ENCODE measurements at regions not wholly inside any gene's neighbourhood (a gene's known extent, or its start where the extent isn't known, plus 50 kb on each side); places are given as distances from the start of the nearest gene placed in this dataset.

DNA sequence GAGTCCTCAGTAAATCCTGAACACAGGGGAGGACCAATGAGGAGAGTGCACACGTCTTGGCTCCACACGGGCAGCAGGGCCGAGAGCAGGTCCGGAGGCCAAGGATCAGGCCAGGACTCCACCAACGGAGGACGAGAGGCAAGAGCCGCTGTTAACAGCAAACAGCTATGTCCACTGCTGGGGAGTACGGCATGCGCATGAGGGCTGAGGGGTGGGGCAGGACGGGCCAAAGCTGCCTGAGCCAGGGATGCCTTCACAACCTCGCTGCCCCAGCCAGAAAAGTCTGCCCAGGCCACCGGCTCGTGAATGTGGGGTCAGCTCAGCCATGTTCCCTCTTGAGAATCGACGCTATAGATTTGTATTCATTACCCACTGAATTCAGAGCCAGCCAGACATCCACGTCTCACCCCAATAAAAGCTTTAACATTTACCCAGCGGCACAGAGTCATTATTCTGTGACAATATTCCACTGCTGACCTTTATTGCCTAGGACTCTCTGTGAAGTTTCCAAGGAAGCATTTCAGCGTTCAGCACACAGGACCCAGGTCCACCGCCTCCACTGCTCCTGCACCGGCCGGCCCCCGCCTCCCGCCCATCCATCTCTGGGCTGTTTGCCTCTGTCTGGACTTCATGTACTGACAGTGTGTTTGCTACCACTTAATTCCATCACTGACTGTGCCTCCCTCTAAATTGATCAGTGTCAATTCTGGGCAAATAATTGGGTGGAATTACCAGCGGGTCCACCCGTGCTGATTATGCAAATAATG lies 384.9 kb downstream of the SHANK2 start:
- TF ChIP-seq EZH2 (IDR thresholded peaks at IDR 0.05; ENCODE audit: borderline replicate concordance, low read depth, low read length, severe bottlenecking), result no peak
- TF ChIP-seq, protein P1, sequence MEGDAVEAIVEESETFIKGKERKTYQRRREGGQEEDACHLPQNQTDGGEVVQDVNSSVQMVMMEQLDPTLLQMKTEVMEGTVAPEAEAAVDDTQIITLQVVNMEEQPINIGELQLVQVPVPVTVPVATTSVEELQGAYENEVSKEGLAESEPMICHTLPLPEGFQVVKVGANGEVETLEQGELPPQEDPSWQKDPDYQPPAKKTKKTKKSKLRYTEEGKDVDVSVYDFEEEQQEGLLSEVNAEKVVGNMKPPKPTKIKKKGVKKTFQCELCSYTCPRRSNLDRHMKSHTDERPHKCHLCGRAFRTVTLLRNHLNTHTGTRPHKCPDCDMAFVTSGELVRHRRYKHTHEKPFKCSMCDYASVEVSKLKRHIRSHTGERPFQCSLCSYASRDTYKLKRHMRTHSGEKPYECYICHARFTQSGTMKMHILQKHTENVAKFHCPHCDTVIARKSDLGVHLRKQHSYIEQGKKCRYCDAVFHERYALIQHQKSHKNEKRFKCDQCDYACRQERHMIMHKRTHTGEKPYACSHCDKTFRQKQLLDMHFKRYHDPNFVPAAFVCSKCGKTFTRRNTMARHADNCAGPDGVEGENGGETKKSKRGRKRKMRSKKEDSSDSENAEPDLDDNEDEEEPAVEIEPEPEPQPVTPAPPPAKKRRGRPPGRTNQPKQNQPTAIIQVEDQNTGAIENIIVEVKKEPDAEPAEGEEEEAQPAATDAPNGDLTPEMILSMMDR (IDR thresholded peaks at IDR 0.05; ENCODE audit: borderline replicate concordance, extremely low read depth, low read length, poor library complexity, severe bottlenecking), result no peak
